Gastroesophageal sphincter (tissue), 3 donors: ENCODE measurements at regions not wholly inside any gene's neighbourhood (a gene's known extent, or its start where the extent isn't known, plus 50 kb on each side); places are given as distances from the start of the nearest gene placed in this dataset.

Experiments used
- EP300 ChIP-seq: sonication (generic); formaldehyde crosslinking; IDR thresholded peaks from one replicate; pipeline ENCODE4 v1.6.1; 2017; ENCODE audit warnings: antibody characterized with exemption, mild to moderate bottlenecking
- POLR2A ChIP-seq, 2 donors: fragments of 450-650 bp; IDR thresholded peaks; one replicate each; pipeline ENCODE4 v1.6.1; 2017; ENCODE audit warnings: antibody characterized with exemption in 2 of 2, mild to moderate bottlenecking in 2 of 2, moderate library complexity in 1 of 2
- POLR2AphosphoS5 ChIP-seq: sonication (generic); formaldehyde crosslinking; IDR thresholded peaks from one replicate; pipeline ENCODE4 v1.6.1; 2017; ENCODE audit warnings: antibody characterized with exemption
- TF ChIP-seq, protein P1 (sequence below), 4 experiments: fragments of 200-600 bp in 2 of 4; fragments of 450-650 bp in 2 of 4; sonication (generic) in 1 of 4; IDR thresholded peaks; one replicate each; pipeline ENCODE4 v1.5.1; 2017 to 2019; ENCODE audit warnings: antibody characterized with exemption in 4 of 4, mild to moderate bottlenecking in 2 of 4, moderate library complexity in 2 of 4

- no peak for TF ChIP-seq POLR2A (IDR thresholded peaks at IDR 0.05)
- TF ChIP-seq, protein P1, sequence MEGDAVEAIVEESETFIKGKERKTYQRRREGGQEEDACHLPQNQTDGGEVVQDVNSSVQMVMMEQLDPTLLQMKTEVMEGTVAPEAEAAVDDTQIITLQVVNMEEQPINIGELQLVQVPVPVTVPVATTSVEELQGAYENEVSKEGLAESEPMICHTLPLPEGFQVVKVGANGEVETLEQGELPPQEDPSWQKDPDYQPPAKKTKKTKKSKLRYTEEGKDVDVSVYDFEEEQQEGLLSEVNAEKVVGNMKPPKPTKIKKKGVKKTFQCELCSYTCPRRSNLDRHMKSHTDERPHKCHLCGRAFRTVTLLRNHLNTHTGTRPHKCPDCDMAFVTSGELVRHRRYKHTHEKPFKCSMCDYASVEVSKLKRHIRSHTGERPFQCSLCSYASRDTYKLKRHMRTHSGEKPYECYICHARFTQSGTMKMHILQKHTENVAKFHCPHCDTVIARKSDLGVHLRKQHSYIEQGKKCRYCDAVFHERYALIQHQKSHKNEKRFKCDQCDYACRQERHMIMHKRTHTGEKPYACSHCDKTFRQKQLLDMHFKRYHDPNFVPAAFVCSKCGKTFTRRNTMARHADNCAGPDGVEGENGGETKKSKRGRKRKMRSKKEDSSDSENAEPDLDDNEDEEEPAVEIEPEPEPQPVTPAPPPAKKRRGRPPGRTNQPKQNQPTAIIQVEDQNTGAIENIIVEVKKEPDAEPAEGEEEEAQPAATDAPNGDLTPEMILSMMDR (IDR thresholded peaks at IDR 0.05): no peak
- TF ChIP-seq POLR2AphosphoS5: no peak
- TF ChIP-seq EP300: no peak
Observed at GRCh38 chr9:727767-728166, 113.7 kb upstream of the DMRT1 start.
